ENCODE measurements at regions not wholly inside any gene's neighbourhood (a gene's known extent, or its start where the extent isn't known, plus 50 kb on each side); places are given as distances from the start of the nearest gene placed in this dataset.

- no peak for DNase-seq (ENCODE audit: low read depth)
- no peak overlapping the region for H3K4me3 ChIP-seq (ENCODE audit: low read depth, low read length)
Measured at GRCh38 chr14:98608071-98609060, 663.6 kb downstream of the BCL11B start.

GRCh38 chr14:98612434-98613200, 659.4 kb downstream of the BCL11B start:
- H3K4me3 ChIP-seq (ENCODE audit: low read depth, low read length) = no peak overlapping the region
- DNase-seq (ENCODE audit: low read depth) = no peak

GRCh38 chr14:98614741-98615140, 657.3 kb downstream of the BCL11B start:
- no peak overlapping the region for H3K4me3 ChIP-seq (ENCODE audit: low read depth, low read length)
- no peak for DNase-seq (ENCODE audit: low read depth)

GRCh38 chr14:98622208-98623051, 649.6 kb downstream of the BCL11B start:
- no peak for DNase-seq (ENCODE audit: low read depth)

GRCh38 chr14:98623788-98624415, 648.1 kb downstream of the BCL11B start:
- DNase-seq (ENCODE audit: low read depth) = no peak
- no peak overlapping the region for H3K4me3 ChIP-seq (ENCODE audit: low read depth, low read length)

More at GRCh38 chr14:98622208-98623051, 649.6 kb downstream of the BCL11B start:
- no peak overlapping the region for H3K4me3 ChIP-seq (ENCODE audit: low read depth, low read length)

- no peak for DNase-seq (ENCODE audit: low read depth)
- H3K4me3 ChIP-seq (ENCODE audit: low read depth, low read length) = no peak overlapping the region
Measured at GRCh38 chr14:98633380-98633779, 638.6 kb downstream of the BCL11B start.

GRCh38 chr14:98634043-98634820, 637.8 kb downstream of the BCL11B start:
- H3K4me3 ChIP-seq (ENCODE audit: low read depth, low read length) = no peak overlapping the region

GRCh38 chr14:98638366-98638765, 633.6 kb downstream of the BCL11B start:
- no peak for DNase-seq (ENCODE audit: low read depth)
- no peak overlapping the region for H3K4me3 ChIP-seq (ENCODE audit: low read depth, low read length)

More at GRCh38 chr14:98634043-98634820, 637.8 kb downstream of the BCL11B start:
- no peak for DNase-seq (ENCODE audit: low read depth)

- no peak for DNase-seq (ENCODE audit: low read depth)
- H3K4me3 ChIP-seq (ENCODE audit: low read depth, low read length) = no peak overlapping the region
Measured at GRCh38 chr14:98647754-98648153, 624.2 kb downstream of the BCL11B start.

- no peak for DNase-seq (ENCODE audit: low read depth)
- no peak overlapping the region for H3K4me3 ChIP-seq (ENCODE audit: low read depth, low read length)
Measured at GRCh38 chr14:98651037-98651436, 621.0 kb downstream of the BCL11B start.

- H3K4me3 ChIP-seq (ENCODE audit: low read depth, low read length) = no peak overlapping the region
- no peak for DNase-seq (ENCODE audit: low read depth)
Measured at GRCh38 chr14:98665007-98665406, 607.0 kb downstream of the BCL11B start.

GRCh38 chr14:98666545-98666944, 605.5 kb downstream of the BCL11B start:
- DNase-seq (ENCODE audit: low read depth) = no peak
- no peak overlapping the region for H3K4me3 ChIP-seq (ENCODE audit: low read depth, low read length)

- no peak overlapping the region for H3K4me3 ChIP-seq (ENCODE audit: low read depth, low read length)
- no peak for DNase-seq (ENCODE audit: low read depth)
Measured at GRCh38 chr14:98682033-98682432, 590.0 kb downstream of the BCL11B start.

- H3K4me3 ChIP-seq (ENCODE audit: low read depth, low read length) = no peak overlapping the region
- no peak for DNase-seq (ENCODE audit: low read depth)
Measured at GRCh38 chr14:98682726-98683125, 589.3 kb downstream of the BCL11B start.

- H3K4me3 ChIP-seq (ENCODE audit: low read depth, low read length) = no peak overlapping the region
- DNase-seq (ENCODE audit: low read depth) = no peak
Measured at GRCh38 chr14:98684468-98684867, 587.5 kb downstream of the BCL11B start.

- no peak for DNase-seq (ENCODE audit: low read depth)
- H3K4me3 ChIP-seq (ENCODE audit: low read depth, low read length) = no peak overlapping the region
Measured at GRCh38 chr14:98685725-98686124, 586.3 kb downstream of the BCL11B start.

- H3K4me3 ChIP-seq (ENCODE audit: low read depth, low read length) = no peak overlapping the region
- DNase-seq (ENCODE audit: low read depth) = no peak
Measured at GRCh38 chr14:98688446-98688845, 583.6 kb downstream of the BCL11B start.

- no peak overlapping the region for H3K4me3 ChIP-seq (ENCODE audit: low read depth, low read length)
- no peak for DNase-seq (ENCODE audit: low read depth)
Measured at GRCh38 chr14:98689951-98690350, 582.0 kb downstream of the BCL11B start.
